HepG2 (cell line): ENCODE measurements at regions not wholly inside any gene's neighbourhood (a gene's known extent, or its start where the extent isn't known, plus 50 kb on each side); places are given as distances from the start of the nearest gene placed in this dataset.

Experiments used
- ATAC-seq: fragments of 200-7000 bp; cut with Tn5 transposase; 3 replicates; pipeline ENCODE4 v1.9.1; 2020; ENCODE audit warnings: mild to moderate bottlenecking, moderate library complexity
- BruUV-seq: library from RNA; stranded (reverse); fragments of 400-500 nt; replicated peaks from 2 replicates; lab custom pipeline; 2021; lab: Mats Ljungman, UMichigan
- CTCF ChIA-PET: fragments of 300-600 bp; formaldehyde crosslinking; extraction: SDS; loops from one replicate; lab custom pipeline; 2021; ENCODE audit warnings: low total read pairs, inconsistent platforms, low intra/inter-chr PET ratio; lab: Yijun Ruan, JAX
- POLR2A ChIA-PET: fragments of 350-600 bp; sonication (Branson Sonifier 250); formaldehyde crosslinking; loops from one replicate; lab custom pipeline; 2020; ENCODE audit warnings: antibody characterized with exemption, inconsistent platforms; lab: Yijun Ruan, JAX
- DNase-seq: peaks from one replicate; pipeline ENCODE4 v3.0.0-alpha.2; 2015; ENCODE audit warnings: low spot score
- FAIRE-seq: peaks from 3 replicates; lab custom pipeline; 2011; peaks lifted over from hg19 to GRCh38; lab: Jason Lieb, UNC
- H2AFZ ChIP-seq: one replicate; pipeline ENCODE4 v1.6.1; 2011; ENCODE audit warnings: low read length, inconsistent platforms
- H3K27ac ChIP-seq: fragments of 300-600 bp; 3 replicates; pipeline ENCODE4 v1.8.0; 2011; ENCODE audit warnings: mixed run types, mild to moderate bottlenecking, mixed read lengths, low read length, inconsistent platforms; ENCODE audit not compliant: insufficient read depth; ENCODE audit errors: extremely low read length
- H3K27me3 ChIP-seq, 2 experiments: fragments of 200-600 bp in 1 of 2; 2 replicates in 1 of 2; 3 replicates in 1 of 2; pipeline versions ENCODE4 v1.6.0 to v1.8.0; 2011; ENCODE audit warnings: low read length in 2 of 2, mild to moderate bottlenecking in 2 of 2, moderate library complexity in 2 of 2, inconsistent platforms in 1 of 2; ENCODE audit not compliant: insufficient read depth in 2 of 2, control insufficient read depth in 1 of 2
- H3K36me3 ChIP-seq, 2 experiments: fragments of 200-600 bp in 1 of 2; replicated peaks in 1 of 2; 2 replicates in 1 of 2; 3 replicates in 1 of 2; pipeline versions ENCODE4 v1.5.1 to v1.8.0; 2011; ENCODE audit warnings: low read length in 2 of 2, inconsistent platforms in 1 of 2; ENCODE audit not compliant: insufficient read depth in 2 of 2, control insufficient read depth in 1 of 2
- H3K4me1 ChIP-seq: 2 replicates; pipeline ENCODE4 v1.5.1; 2012; ENCODE audit warnings: low read length, inconsistent platforms; ENCODE audit not compliant: insufficient read depth
- H3K4me2 ChIP-seq: 2 replicates; pipeline ENCODE4 v1.6.0; 2011; ENCODE audit warnings: low read depth, low read length, inconsistent platforms
- H3K4me3 ChIP-seq, 3 experiments: fragments of 200-600 bp in 1 of 3; sonication (generic), shearing (Covaris generic) in 1 of 3; replicated peaks in 1 of 3; 2 replicates each; pipeline ENCODE4 v1.5.1; 2011 to 2016; ENCODE audit warnings: low read length in 3 of 3, inconsistent platforms in 2 of 3, low read depth in 2 of 3, mild to moderate bottlenecking in 2 of 3, control low read depth in 1 of 3, mixed read lengths in 1 of 3; ENCODE audit not compliant: insufficient read depth in 1 of 3
- H3K79me2 ChIP-seq: one replicate; pipeline ENCODE4 v1.6.1; 2011; ENCODE audit warnings: low read length, inconsistent platforms; ENCODE audit not compliant: insufficient read depth
- H3K9ac ChIP-seq: 2 replicates; pipeline ENCODE4 v1.6.0; 2011; ENCODE audit warnings: mild to moderate bottlenecking, low read depth, low read length, inconsistent platforms; ENCODE audit not compliant: insufficient read depth
- H3K9me3 ChIP-seq: 2 replicates; pipeline ENCODE4 v1.5.1; 2012; ENCODE audit warnings: mild to moderate bottlenecking, low read length
- H4K20me1 ChIP-seq: 2 replicates; pipeline ENCODE4 v1.6.0; 2011; ENCODE audit warnings: inconsistent platforms, mild to moderate bottlenecking, low read length, moderate library complexity; ENCODE audit not compliant: insufficient read depth
- BRD4 ChIP-seq: sonication (generic); formaldehyde crosslinking; IDR thresholded peaks from 2 replicates; pipeline ENCODE4 v1.4.0; 2020; ENCODE audit warnings: missing genetic modification reagents
- CCDC6 ChIP-seq: sonication (generic); formaldehyde crosslinking; IDR thresholded peaks from 2 replicates; pipeline ENCODE4 v1.8.1; 2022; ENCODE audit warnings: mild to moderate bottlenecking, missing genetic modification reagents, moderate library complexity
- KDM5A ChIP-seq: fragments of 200-600 bp; sonication (generic); IDR thresholded peaks from 2 replicates; pipeline ENCODE4 v1.7.0; 2018; ENCODE audit warnings: antibody characterized with exemption, mild to moderate bottlenecking, low read length, borderline replicate concordance
- SIX4 ChIP-seq: sonication (generic); formaldehyde crosslinking; IDR thresholded peaks from 2 replicates; pipeline ENCODE4 v1.4.0; 2020; ENCODE audit warnings: missing genetic modification reagents
- TCF7 ChIP-seq: sonication (generic); IDR thresholded peaks from 2 replicates; pipeline ENCODE4 v1.6.1; 2016; ENCODE audit warnings: antibody characterized with exemption, low read depth
- ZFP90 ChIP-seq: sonication (generic); formaldehyde crosslinking; IDR thresholded peaks from 2 replicates; pipeline ENCODE4 v1.8.0; 2022; ENCODE audit warnings: missing genetic modification reagents, mild to moderate bottlenecking, inconsistent platforms, borderline replicate concordance
- ZNF563 ChIP-seq: sonication (generic); formaldehyde crosslinking; IDR thresholded peaks from 2 replicates; pipeline ENCODE4 v1.8.0; 2022; ENCODE audit warnings: mild to moderate bottlenecking, moderate library complexity, missing genetic modification reagents
- ZNF598 ChIP-seq: sonication (generic); formaldehyde crosslinking; IDR thresholded peaks from 2 replicates; pipeline ENCODE4 v1.5.1; 2020; ENCODE audit warnings: mild to moderate bottlenecking, missing genetic modification reagents, borderline replicate concordance
- WGBS: methylation state at CpG from one replicate; pipeline ENCODE4 v1.1.6; 2017; ENCODE audit warnings: low lambda C conversion rate; 5-methylcytosine and 5-hydroxymethylcytosine counted together
- in situ Hi-C: cut with HindIII; loops from 2 replicates; pipeline ENCODE4 v1.10.0; 2017; ENCODE audit warnings: low pct_unique_long_range_greater_than_20kb; ENCODE audit not compliant: extremely low pct_ligation_motif_present
- intact Hi-C: fragments of 100-400 bp; cut with micrococcal nuclease; formaldehyde crosslinking; loops from one replicate; pipeline ENCODE4 v1.10.0; 2022; ENCODE audit not compliant: unreplicated experiment
- TF ChIP-seq, protein P1 (sequence below): sonication (generic); formaldehyde crosslinking; IDR thresholded peaks from 2 replicates; pipeline ENCODE4 v1.4.0; 2020; ENCODE audit warnings: missing genetic modification reagents, borderline replicate concordance
- TF ChIP-seq, protein P2 (sequence below): sonication (generic); formaldehyde crosslinking; IDR thresholded peaks from 2 replicates; pipeline ENCODE4; 2020; ENCODE audit warnings: missing genetic modification reagents, mild to moderate bottlenecking, borderline replicate concordance
- TF ChIP-seq, protein P3 (sequence below): sonication (generic); formaldehyde crosslinking; IDR thresholded peaks from 2 replicates; pipeline ENCODE4 v1.9.0; 2021; ENCODE audit warnings: missing genetic modification reagents, borderline replicate concordance

DNA sequence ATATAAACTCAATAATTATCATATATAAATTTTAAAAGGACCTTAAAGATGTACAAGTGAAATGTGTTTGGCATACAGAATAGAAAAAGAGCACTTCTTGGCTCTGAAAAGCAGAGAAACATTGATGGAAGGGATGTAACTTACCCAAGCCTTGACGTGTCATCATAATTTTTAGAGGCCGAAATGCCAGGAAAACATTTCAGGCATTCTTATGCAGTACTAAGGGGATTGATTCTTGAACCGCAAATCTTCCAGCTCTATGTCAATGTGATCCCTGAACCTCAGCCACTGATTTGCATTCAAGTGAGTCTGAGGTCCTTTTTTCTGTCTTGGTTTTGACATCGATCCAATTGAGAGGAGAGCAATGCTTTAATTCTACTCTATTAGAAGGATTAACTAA, 97.8 kb downstream of the CLDN1 start:
- H3K27me3 ChIP-seq, result peaks cover 0 to 4% of the 10 kb centered on the region in 2 experiments; a peak in 1 of 5 replicates
- intact Hi-C loops, result no loop called here
- POLR2A ChIA-PET, result interaction anchor here (2.4 kb wide), 1 partner anchor 97 kb away, joined by 11 read pairs; the partner anchor contains the start of gene CLDN1
- H3K36me3 ChIP-seq, result no peaks in the 10 kb centered on the region
- H2AFZ ChIP-seq, result no peak overlapping the region
- FAIRE-seq (no peak), DNase-seq (no peak), ATAC-seq (no peak; the same call in 2 of the 3 replicates)
- no peak overlapping the region for H3K4me3 ChIP-seq
- TF ChIP-seq TCF7 (no peak), ZNF563 (CRISPR knock-in tag) (no peak), SIX4 (CRISPR knock-in tag) (no peak)
- H3K79me2 ChIP-seq, result no peaks in the 10 kb centered on the region
- peaks cover 6% of the 10 kb centered on the region; the same call in 1 of the 2 replicates for H3K9me3 ChIP-seq
- no peaks in the 10 kb centered on the region for H3K4me1 ChIP-seq
- CTCF ChIA-PET, result interaction anchor here (1.2 to 3.1 kb wide), 4 partner anchors 98 to 200 kb away, joined by 3 to 22 read pairs (median 7); partner anchors contain the start of gene CLDN1
- H3K9ac ChIP-seq, result no peak overlapping the region
- BruUV-seq, result no TSS peak
- H3K4me2 ChIP-seq, result no peak overlapping the region
- in situ Hi-C loops, result loop anchor here (10.0 kb wide), 1 partner anchor 160 kb away; the partner anchor contains the start of gene CLDN16
- no peak overlapping the region for H3K27ac ChIP-seq
- 0% methylated on average over 4 of the region's 4 CpGs for WGBS
- no peaks in the 10 kb centered on the region for H4K20me1 ChIP-seq

DNA sequence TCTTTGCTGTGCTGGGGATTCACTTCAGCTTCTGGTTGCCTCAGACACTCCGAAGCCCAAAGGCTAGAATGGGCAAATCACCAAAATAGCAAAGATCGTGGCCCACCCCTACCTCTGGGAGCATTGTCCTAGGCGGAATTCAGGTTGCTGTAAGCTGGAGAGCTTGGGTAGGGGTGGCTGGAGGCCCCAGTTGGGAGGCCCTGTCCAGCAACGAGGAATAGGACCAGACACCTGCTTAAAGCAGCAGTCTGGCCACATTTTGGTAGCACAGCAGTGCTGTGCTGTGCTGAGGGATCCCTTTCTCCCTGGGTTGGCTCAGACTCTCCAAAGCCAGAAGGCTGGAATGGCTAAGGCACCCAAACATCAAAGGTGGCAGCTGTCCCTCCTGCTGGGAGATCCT, 99.3 kb downstream of the CLDN1 start:
- H3K79me2 ChIP-seq, result no peaks in the 10 kb centered on the region
- H3K4me1 ChIP-seq, result no peaks in the 10 kb centered on the region
- CTCF ChIA-PET, result interaction anchor here (2.8 kb wide), 1 partner anchor 202 kb away, joined by 10 read pairs; no protein-coding TSS in a partner anchor
- POLR2A ChIA-PET, result interaction anchor here (2.4 kb wide), 1 partner anchor 99 kb away, joined by 11 read pairs; the partner anchor contains the start of gene CLDN1
- peaks cover 0 to 4% of the 10 kb centered on the region in 2 experiments; a peak in 1 of 5 replicates for H3K27me3 ChIP-seq
- in situ Hi-C loops (loop anchor here (10.0 kb wide), 1 partner anchor 162 kb away; the partner anchor contains the start of gene CLDN16), intact Hi-C loops (no loop called here)
- no peak overlapping the region for H2AFZ ChIP-seq
- WGBS, result 53% methylated on average over 3 of the region's 4 CpGs
- H3K4me3 ChIP-seq, result no peak overlapping the region
- H3K9me3 ChIP-seq, result peaks cover 6% of the 10 kb centered on the region; the same call in 1 of the 2 replicates
- no peak overlapping the region for H3K9ac ChIP-seq
- DNase-seq, result no peak
- peak; percentile 43; the same call in 2 of the 3 replicates for ATAC-seq
- BruUV-seq, result no TSS peak
- H3K4me2 ChIP-seq, result no peak overlapping the region
- no peaks in the 10 kb centered on the region for H4K20me1 ChIP-seq
- no peak for FAIRE-seq
- no peaks in the 10 kb centered on the region for H3K36me3 ChIP-seq
- no peak overlapping the region for H3K27ac ChIP-seq
- TF ChIP-seq KDM5A (no peak), ZFP90 (CRISPR knock-in tag) (no peak), BRD4 (CRISPR knock-in tag) (no peak), ZNF598 (no peak), CCDC6 (CRISPR knock-in tag) (no peak)
- TF ChIP-seq, protein P1, sequence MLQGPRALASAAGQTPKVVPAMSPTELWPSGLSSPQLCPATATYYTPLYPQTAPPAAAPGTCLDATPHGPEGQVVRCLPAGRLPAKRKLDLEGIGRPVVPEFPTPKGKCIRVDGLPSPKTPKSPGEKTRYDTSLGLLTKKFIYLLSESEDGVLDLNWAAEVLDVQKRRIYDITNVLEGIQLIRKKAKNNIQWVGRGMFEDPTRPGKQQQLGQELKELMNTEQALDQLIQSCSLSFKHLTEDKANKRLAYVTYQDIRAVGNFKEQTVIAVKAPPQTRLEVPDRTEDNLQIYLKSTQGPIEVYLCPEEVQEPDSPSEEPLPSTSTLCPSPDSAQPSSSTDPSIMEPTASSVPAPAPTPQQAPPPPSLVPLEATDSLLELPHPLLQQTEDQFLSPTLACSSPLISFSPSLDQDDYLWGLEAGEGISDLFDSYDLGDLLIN (CRISPR knock-in tag), result no peak
- TF ChIP-seq, protein P2, sequence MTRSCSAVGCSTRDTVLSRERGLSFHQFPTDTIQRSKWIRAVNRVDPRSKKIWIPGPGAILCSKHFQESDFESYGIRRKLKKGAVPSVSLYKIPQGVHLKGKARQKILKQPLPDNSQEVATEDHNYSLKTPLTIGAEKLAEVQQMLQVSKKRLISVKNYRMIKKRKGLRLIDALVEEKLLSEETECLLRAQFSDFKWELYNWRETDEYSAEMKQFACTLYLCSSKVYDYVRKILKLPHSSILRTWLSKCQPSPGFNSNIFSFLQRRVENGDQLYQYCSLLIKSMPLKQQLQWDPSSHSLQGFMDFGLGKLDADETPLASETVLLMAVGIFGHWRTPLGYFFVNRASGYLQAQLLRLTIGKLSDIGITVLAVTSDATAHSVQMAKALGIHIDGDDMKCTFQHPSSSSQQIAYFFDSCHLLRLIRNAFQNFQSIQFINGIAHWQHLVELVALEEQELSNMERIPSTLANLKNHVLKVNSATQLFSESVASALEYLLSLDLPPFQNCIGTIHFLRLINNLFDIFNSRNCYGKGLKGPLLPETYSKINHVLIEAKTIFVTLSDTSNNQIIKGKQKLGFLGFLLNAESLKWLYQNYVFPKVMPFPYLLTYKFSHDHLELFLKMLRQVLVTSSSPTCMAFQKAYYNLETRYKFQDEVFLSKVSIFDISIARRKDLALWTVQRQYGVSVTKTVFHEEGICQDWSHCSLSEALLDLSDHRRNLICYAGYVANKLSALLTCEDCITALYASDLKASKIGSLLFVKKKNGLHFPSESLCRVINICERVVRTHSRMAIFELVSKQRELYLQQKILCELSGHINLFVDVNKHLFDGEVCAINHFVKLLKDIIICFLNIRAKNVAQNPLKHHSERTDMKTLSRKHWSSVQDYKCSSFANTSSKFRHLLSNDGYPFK (CRISPR knock-in tag), result no peak
- TF ChIP-seq, protein P3, sequence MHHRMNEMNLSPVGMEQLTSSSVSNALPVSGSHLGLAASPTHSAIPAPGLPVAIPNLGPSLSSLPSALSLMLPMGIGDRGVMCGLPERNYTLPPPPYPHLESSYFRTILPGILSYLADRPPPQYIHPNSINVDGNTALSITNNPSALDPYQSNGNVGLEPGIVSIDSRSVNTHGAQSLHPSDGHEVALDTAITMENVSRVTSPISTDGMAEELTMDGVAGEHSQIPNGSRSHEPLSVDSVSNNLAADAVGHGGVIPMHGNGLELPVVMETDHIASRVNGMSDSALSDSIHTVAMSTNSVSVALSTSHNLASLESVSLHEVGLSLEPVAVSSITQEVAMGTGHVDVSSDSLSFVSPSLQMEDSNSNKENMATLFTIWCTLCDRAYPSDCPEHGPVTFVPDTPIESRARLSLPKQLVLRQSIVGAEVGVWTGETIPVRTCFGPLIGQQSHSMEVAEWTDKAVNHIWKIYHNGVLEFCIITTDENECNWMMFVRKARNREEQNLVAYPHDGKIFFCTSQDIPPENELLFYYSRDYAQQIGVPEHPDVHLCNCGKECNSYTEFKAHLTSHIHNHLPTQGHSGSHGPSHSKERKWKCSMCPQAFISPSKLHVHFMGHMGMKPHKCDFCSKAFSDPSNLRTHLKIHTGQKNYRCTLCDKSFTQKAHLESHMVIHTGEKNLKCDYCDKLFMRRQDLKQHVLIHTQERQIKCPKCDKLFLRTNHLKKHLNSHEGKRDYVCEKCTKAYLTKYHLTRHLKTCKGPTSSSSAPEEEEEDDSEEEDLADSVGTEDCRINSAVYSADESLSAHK, result no peak
